NCI-H2196 (cell line): ENCODE measurements at regions not wholly inside any gene's neighbourhood (a gene's known extent, or its start where the extent isn't known, plus 50 kb on each side); places are given as distances from the start of the nearest gene placed in this dataset.
"Not testable (repeated sequence)": the region's sequence is repeated elsewhere in the genome, so short reads cannot be mapped to it uniquely, and the experiment has no call there.

ENCODE experiments used
- DNase-seq: peaks from one replicate; lab custom pipeline; 2025; ENCODE audit not compliant: unreplicated experiment; lab: John Stamatoyannopoulos, UW

DNA sequence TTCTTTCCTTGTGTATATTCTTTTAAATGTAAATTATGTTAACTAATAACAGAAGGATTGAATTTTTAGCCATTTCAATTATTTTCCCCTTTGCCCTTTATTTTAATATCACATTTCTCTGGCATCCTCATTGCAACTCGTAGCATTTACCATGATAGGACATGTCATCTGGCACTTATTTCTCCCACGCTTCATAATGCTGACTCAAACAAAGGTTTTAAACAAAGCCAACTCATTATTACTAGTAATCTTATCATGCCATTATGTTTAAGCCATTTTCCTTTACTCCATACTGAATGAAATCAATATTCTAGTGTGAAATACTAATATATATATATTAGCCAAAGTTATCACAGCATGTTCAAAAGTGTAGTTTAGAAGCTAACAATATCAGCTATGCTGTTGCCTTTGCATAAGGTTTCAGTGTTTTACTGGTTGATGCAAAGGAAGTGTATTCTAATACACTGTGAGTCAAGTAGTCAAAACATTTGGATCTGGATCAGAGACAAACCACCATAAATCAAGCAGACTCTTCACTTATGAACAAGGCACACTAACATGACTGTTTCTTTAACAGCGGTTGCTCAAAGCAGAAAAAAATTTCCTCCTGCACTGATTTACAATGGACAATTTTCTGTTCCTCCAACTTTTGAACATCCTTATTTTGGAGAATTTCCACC, 281.6 kb downstream of the SLC7A11 start:
- DNase-seq: no peak

DNA sequence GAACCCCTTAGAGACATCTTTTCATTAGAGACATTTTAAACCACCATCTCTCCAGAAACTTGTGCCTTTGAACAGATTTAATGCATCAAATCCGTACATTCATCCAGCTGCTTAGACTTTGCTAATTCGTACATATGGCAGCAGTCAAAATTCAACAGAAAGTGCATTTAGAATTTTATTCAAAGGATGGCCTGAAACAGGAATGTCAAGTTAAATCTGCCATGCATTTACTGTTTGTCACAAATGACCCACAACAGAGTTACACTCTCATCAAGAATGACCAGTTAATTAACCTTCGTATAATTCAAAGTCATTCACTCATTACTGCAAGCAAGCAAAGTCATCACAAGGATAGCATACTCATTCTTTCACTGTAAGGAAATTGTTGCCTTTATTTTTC, 284.3 kb downstream of the SLC7A11 start:
- DNase-seq: no peak

DNA sequence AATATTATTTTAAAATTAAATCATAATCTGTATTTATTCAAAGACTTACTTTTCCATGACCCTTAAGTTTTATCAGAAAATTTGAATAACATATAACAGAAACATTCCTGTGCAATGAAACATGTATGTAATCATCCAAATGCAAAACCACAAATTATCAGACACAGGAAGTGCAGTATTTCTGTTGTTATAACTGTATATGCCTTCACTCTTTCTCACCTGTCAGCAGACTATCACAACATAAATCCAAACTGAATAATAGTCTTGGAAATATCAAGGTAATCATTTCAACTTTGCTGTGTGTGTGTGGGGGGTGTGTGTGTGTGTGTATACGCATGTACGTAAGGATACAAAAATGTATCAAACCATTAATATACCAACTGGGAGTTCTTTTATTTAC, 285.9 kb downstream of the SLC7A11 start:
- no peak for DNase-seq

DNA sequence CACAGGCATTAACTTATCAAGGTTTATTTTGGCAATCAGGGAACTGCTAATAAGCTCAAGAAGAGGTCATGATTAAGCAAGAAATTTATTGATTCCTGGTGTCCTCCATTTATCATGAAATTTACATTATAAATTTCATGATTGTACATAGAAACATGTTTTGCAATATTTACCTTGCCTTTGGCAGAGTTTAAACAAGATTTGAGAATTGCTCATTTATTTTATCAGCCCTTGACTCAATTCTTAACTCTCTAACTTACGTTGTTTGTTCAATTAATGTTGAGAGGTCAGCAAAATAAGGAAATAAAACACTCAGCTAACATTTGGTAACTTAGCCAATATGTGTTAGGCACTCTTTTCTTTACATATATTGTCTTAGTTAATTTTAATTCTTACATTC, 286.6 kb downstream of the SLC7A11 start:
- DNase-seq: no peak

DNA sequence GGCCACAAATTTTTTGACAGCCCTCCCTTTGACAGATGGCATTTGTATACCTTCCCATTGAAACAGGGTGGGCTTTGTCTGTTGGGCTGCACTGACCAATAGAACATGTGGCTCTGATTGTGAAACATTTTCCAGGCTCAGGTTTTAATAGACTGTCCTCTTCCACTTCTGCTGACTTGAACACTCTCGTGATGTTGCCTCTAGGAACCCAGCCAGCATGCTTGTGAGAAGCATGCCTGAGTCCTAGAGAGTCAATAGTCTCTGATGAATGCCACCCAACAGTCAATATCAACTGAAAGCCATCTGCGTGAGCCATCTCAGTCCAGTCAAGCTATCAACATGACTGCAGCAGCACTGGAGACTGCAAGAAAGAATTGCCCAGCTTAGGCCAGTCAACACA, 290.0 kb downstream of the SLC7A11 start:
- no peak for DNase-seq

DNA sequence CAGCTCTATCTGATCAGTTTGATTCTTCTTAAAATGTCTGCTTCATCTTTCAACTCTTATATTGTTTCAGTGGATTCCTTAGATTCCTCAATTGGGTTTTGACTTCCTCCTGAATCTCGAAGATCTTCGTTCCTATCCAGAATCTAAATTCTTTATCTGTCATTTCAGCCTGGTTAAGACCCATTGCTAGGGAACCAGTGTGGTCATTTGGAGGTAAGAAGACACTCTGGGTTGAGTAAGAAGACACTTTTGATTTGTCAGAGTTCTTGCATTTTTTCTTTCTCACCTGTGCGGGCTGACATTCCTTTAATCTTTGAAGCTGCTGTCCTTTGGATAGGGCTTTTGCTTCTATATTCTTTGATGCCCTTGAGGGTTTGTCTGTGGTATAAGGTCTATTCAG, 291.9 kb downstream of the SLC7A11 start:
- no peak for DNase-seq

DNA sequence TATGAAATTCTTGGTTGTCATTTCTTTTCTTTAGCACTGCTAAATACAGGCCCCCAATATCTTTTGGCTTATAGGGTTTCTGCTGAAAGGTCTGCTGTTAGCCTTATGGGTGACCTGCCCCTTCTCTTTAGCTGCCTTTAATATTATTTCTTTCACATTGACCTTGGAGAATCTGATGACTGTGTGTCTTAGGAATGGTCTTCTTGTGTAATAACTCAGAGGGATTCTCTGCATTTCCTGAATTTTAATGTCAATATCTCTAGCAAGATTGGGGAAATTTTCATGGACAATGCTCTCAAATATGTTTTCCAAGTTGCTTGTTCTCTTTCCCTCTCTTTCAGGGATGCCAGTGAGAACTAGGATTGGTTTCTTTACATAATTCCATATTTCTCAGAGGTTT, 292.4 kb downstream of the SLC7A11 start:
- no peak for DNase-seq

DNA sequence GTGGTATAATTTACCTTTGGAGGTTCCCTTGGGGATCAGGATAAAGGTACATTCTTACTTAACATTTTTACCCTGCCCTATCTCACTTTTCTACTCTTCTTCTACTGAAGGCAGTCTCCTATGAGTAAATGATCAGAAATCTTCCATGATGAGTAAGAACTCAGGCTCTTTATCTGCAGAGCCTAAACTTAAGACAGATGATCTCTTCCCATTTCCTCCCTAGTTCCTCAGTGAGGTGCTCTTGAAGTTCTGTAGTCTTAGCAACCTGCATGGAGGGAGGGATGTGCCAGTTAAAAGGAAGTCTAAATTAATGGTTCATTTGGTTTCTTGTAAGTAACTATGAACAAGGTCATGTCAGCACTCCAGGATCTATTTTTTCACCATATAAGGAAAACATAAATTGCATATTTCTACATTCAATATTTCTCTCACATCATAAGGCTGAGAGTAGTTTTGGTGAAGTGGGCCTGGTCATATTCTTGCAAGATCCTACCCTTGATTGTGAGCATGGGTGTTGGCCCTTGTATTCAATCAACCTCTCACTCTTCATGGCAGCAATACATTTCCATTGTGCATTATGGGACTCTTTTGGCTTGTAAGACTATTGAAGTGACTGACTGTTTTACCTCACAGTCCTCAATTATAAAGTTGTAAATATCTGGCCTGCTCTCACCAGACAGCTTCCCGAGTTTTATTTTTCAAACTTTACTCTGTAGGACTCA, 295.5 kb downstream of the SLC7A11 start:
- DNase-seq: no peak

DNA sequence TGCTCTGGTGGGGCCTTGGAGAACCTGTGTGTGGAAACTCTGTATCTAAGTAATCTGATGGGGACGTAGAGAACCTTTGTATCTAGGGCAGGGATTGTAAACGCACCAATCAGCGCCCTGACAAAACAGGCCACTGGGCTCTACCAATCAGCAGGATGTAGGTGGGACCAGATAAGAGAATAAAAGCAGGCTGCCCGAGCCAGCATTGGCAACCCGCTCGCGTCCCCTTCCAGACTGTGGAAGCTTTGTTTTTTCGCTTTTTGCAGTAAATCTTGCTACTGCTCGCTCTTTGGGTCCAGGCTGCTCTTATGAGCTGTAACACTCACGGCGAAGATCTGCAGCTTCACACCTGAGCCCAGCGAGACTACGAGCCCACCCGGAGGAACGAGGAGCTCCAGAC, 299.3 kb downstream of the SLC7A11 start:
- DNase-seq: not testable (repeated sequence)

DNA sequence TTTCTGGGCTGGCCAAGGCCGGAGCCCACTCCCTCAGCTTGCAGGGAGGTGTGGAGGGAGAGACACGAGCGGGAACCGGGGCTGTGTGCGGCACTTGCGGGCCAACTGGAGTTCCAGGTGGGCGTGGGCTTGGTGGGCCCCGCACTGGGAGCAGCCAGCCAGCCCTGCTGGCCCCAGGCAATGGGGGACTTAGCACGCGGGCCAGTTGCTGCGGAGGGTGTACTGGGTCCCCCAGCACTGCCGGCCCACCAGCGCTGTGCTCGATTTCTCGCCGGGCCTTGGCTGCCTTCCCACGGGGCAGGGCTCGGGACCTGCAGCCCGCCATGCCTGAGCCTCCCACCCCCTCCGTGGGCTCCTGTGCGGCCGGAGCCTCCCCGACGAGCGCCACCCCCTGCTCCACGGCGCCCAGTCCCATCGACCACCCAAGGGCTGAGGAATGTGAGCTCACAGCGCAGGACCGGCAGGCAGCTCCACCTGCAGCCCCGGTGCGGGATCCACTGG, 300.1 kb downstream of the SLC7A11 start:
- DNase-seq: not testable (repeated sequence)

DNA sequence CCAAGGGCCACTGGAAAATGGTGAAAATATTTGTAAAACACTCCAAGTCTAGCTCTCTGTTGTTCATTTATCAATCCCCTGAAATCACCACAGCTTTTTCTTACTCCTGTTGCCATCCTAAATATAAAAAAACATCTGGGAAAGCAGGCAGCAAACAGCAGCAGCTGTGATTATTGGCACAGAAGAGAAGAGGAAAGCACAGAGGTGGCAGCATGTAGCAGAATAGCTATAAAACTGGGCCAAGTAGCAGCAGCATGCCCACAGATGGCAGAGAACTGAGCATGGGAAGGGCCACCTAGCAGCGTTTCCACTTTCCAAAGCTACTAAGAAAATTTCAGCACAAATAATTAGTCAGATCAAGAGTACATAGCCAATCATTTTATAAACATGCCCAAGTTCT, 307.2 kb downstream of the SLC7A11 start:
- no peak for DNase-seq

DNA sequence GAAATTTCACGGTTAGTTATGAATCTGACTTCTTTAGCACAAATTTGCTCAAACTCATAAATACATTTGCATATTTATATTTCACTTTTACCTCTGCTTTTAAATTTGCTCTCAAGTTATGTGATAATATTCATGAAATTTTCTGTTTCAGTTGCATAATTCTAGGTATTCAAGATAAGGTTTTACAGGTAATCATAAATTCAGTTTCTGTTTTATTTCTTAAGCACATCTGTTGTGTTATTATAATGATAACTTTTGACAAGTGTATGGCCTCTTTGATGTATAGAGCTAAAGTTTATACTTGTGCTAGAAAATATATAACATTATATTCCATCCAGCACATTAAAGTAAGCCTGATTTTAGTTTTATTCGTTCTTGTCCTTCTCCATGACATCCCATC, 308.1 kb downstream of the SLC7A11 start:
- no peak for DNase-seq

DNA sequence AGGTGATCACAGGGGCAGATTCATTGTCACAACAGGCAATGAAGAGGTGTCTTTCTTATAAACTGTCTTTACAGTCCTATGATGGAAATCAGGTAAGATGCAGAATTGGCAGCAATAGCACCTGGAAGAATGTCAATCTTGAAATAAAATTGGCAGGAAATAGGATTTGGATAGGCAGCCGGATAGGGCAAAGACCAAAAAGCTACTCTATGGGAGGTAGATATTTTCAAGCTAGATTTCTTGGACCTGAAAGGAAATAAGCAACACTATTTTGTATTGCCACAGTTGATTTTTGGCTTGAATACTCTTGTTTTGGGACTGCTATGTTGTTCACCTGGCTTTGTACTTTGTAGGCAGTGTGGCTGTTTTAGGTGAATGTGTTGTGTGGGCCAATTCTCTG, 314.2 kb downstream of the SLC7A11 start:
- no peak for DNase-seq

DNA sequence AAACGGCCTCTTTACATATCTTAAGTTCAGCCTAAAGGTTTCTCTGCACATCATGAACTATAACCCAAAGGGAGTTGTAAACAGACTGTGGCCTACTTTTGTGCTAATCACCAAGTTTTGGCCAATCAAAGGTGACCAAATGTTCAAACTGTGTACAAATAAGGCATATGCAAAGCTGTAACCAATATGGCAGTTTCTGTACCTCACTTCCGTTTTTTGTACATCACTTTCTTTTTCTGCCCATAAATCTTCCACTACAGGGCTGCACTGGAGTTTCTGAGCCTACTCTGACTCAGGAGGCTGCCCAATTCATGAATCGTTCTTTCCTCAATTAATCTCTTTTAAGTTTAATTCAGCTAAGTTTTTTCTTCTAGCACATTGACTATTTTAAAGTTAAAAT, 318.7 kb downstream of the SLC7A11 start:
- no peak for DNase-seq

DNA sequence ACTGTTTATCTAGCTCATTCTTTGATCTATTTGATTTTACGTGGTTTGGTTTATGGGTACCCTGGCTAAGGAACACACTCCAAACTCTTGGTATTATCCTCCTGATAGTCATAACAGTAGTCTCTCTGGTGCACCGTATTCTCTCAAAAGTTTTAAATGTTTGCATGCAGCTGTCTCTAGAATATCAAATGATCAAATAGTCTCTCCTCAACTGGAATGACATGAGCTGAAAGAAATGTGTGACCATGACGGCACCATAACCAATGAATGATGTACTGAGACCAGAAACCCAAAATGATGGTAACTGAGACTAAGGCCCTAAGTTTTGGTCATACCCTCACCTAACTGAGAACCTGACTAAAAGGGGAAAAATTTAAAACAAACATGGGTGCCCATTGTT, 319.4 kb downstream of the SLC7A11 start:
- DNase-seq: no peak

DNA sequence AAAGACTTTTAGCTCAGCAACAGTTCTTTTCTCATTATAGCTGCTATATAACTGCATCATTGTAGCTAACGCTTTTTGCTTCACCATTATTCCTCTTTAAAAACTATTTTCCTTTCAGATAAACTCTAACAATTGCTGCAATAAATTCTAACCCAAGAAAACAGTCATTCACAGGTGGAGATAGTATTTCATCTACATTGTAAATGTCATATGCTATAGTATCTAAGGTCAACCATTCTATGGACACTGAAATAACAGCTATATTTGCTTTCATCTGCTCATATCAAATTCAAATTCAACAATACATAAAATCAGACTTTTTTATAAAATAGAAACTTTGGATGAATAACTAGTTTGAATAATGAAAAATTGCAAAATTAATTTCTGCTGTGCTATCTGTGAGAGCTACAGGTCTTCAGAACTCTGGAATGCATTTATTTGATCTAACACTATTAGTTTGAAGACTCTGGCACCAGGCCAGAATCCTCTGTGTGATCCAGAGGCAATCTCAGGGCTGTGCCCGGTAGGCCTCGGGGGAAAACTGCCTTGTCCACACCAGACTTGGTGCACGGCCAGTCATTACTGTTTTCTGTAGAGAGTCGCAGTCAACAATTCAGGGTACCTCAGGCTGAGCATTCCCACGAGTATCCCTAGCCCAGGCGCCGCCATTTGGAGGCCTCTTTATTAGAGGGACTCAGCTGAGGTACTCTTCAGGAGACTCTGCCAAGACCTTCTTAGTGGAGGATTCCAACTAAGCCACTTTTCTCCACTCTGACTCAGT, 332.4 kb downstream of the SLC7A11 start:
- peak; percentile 21 for DNase-seq

DNA sequence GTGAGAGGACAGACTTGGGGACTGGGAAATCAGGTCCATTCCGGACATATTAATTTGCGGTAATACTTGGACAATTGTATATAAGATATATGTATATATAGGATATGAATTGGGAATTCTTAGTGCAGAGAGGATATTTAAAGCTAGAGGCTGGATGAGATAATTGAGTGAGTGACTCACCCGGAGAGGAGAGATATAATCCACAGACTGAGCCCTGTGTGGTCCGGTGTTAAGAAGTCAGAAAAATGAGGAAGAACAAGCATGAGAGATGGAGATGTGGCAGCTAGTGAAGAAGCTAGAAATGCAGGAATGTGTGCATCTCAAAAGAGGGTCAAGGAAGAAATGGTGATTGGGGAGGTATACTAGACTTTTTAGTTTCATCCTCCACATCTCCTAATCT, 336.2 kb downstream of the SLC7A11 start:
- no peak for DNase-seq

DNA sequence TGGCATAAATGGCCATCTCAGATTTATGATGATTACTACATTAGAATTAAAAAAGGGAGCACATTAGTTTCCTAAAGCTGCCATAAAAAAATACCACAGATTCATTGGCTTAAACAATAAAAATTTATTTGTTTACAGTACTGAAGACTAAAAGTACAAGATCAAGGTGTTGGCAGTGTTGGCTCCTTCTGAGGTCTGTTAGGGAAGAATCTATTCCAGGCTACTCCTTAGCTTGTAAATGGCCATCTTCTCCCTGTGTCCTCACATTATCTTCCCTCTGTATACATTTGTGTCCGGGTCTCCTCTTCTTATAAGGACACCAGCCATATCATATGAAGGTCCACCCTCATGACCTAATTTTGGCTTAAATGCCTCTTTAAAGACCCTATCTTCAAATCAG, 341.0 kb downstream of the SLC7A11 start:
- DNase-seq: no peak

DNA sequence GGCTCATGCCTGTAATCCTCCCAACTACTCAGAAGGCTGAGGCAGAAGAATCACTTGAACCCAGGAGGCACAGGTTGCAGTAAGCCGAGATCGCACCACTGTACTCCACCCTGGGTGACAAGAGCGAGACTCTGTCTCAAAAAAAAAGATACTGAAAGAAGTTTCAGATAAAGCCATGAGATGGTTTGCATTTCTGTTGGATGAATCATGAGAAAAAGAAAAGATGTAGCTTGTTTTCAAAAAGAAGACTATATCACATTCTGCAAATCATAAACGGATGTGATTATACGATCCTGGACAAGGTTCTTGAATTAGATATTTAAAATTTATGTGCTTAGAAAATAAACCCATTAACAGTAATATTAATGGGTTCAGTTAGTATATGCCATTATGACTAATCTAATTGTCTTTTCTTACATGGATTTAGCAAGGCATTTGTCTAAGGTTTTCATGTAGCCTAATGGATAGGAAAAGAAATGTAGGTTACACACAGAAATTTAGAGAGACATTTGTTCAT, 345.9 kb downstream of the SLC7A11 start:
- DNase-seq: no peak

DNA sequence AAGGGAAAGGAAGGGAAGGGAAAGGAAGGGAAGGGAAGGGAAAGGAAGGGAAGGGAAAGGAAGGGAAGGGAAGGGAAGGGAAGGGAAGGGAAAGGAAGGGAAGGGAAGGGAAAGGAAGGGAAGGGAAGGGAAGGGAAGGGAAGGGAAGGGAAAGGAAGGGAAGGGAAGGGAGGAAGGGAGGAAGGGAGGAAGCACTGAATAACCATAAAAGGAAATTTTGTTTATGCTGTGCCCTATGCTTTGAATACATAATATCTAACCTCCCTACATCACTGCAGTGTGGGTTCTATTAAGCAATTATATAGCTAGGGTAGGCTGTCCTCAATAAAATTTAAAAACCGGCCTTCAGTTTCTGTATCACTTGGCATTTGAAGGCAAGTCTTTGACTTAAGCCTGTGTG, 346.6 kb downstream of the SLC7A11 start:
- not testable (repeated sequence) for DNase-seq

DNA sequence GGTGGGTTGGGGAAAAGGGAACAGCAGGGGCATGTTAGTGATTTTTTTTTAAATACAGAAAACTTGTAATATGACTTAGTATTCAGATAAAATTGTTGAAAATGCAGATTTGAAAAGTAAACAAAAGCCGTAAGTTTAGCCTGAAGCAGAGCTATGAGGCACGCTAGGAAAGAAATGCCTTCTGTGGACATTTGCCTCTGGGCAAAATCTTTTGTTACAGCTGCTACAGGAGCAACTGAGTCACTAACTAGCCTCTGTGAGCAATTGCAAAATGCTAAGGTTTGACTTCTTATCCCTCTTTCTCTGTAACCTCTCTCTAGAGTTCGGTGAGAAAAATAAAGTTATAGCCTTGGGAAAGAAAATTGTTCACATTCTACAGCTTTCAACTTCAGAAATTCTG, 350.0 kb downstream of the SLC7A11 start:
- no peak for DNase-seq

DNA sequence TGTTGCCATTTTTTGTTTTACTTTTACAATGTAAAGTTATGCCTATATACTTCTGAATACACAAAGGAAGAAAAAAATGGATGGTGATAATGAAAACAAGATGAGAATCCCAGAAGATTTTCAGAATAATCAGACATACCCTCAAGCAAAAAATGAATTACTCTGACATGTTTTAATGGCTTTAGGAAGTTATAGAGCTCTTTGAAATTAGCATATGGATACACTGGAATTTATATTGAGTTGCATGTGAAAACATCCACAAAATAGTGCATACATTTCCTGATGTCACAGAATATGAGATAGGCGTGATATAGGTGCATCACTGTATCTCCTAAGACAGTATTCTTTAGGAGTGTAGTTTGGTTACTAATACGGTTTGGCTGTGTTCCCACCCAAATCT, 351.3 kb downstream of the SLC7A11 start:
- DNase-seq: no peak
